ENCODE measurements at regions not wholly inside any gene's neighbourhood (a gene's known extent, or its start where the extent isn't known, plus 50 kb on each side); places are given as distances from the start of the nearest gene placed in this dataset.
"Not testable (repeated sequence)": the region's sequence is repeated elsewhere in the genome, so short reads cannot be mapped to it uniquely, and the experiment has no call there.

DNA sequence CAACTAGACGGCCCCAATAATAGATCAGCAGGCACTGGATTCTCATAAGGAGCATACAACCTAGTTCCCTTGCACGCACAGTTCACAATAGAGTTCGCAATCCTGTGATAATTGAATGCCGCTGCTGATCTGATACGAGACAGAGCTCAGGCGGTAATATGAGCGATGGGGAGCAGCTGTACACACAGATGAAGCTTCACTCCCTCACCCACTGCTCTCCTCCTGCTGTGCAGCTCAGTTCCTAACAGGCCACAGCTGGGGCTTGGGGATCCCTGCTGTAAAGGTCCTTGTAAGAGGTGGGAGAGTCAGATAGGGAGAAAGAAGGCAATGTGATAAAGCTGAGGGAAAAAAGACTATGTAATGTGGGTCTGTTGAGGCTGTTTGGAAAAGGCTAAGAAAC lies 577.5 kb downstream of the RBFOX1 start:
- TF ChIP-seq, protein P1, sequence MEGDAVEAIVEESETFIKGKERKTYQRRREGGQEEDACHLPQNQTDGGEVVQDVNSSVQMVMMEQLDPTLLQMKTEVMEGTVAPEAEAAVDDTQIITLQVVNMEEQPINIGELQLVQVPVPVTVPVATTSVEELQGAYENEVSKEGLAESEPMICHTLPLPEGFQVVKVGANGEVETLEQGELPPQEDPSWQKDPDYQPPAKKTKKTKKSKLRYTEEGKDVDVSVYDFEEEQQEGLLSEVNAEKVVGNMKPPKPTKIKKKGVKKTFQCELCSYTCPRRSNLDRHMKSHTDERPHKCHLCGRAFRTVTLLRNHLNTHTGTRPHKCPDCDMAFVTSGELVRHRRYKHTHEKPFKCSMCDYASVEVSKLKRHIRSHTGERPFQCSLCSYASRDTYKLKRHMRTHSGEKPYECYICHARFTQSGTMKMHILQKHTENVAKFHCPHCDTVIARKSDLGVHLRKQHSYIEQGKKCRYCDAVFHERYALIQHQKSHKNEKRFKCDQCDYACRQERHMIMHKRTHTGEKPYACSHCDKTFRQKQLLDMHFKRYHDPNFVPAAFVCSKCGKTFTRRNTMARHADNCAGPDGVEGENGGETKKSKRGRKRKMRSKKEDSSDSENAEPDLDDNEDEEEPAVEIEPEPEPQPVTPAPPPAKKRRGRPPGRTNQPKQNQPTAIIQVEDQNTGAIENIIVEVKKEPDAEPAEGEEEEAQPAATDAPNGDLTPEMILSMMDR (IDR thresholded peaks at IDR 0.05; ENCODE audit: extremely low read depth, insufficient read depth, missing control alignments), result no peak
- in situ Hi-C loops (cut with MboI; ENCODE audit: low pct_unique_long_range_greater_than_20kb, low sequenced_read_pairs, unreplicated experiment), result no loop called here

GRCh38 chr16:7888411-7888810 lies 555.8 kb downstream of the RBFOX1 start:
- no peak for DNase-seq (ENCODE audit: low spot score)
- in situ Hi-C loops (cut with MboI; ENCODE audit: low pct_unique_long_range_greater_than_20kb, low sequenced_read_pairs, unreplicated experiment), result no loop called here
- TF ChIP-seq, protein P1 (IDR thresholded peaks at IDR 0.05; ENCODE audit: extremely low read depth, insufficient read depth, missing control alignments), result no peak

More for the DNA sequence above, 577.5 kb downstream of the RBFOX1 start:
- no peak for DNase-seq (ENCODE audit: low spot score)

- TF ChIP-seq, protein P1 (IDR thresholded peaks at IDR 0.05; ENCODE audit: extremely low read depth, insufficient read depth, missing control alignments), result no peak
- in situ Hi-C loops (cut with MboI; ENCODE audit: low pct_unique_long_range_greater_than_20kb, low sequenced_read_pairs, unreplicated experiment), result no loop called here
Measured at GRCh38 chr16:7887316-7887715, 554.7 kb downstream of the RBFOX1 start.

DNA sequence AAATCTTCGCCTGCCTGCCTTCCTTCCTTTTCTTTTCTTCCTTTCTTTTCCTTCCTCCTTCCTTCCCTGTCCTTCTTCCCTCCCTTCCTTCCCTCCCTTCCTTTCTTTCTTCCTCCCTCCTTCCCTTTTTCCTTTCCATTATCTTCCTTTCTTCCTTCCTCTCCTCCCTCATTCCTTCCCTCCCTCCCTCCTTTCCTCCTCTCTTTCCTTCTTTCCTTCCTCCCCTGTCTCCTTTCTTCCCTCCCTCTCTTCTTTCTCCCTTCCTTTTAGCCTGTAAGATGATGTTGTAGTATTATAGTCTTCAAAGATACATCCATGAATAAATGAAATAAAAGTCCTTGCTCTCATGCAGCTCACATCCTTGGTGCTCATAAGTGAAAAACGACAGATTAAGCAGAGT lies 539.3 kb downstream of the RBFOX1 start:
- TF ChIP-seq, protein P1 (IDR thresholded peaks at IDR 0.05; ENCODE audit: extremely low read depth, insufficient read depth, missing control alignments), result no peak
- DNase-seq (ENCODE audit: low spot score), result no peak
- in situ Hi-C loops (cut with MboI; ENCODE audit: low pct_unique_long_range_greater_than_20kb, low sequenced_read_pairs, unreplicated experiment), result no loop called here

More at GRCh38 chr16:7887316-7887715, 554.7 kb downstream of the RBFOX1 start:
- no peak for DNase-seq (ENCODE audit: low spot score)

DNA sequence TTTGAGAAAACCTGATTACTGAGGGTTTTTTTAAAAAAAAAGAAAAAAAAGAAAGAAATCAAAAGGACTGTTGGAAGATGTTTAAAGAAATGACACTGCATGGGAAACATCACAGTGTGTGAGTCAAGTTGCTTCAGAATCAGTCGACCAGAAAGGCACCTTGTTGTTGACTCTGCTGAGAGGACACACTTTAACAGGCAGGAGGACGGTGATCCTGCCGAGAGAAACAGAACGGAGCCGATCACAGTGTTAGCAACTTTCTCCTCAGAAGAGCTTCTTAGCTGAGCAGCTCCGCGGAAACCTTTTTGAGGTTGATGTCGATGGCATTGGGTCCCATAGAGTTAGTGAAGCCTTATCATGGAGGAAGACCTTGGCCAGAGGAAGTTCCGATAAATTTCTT lies 538.7 kb downstream of the RBFOX1 start:
- no peak for DNase-seq (ENCODE audit: low spot score)
- TF ChIP-seq, protein P1 (IDR thresholded peaks at IDR 0.05; ENCODE audit: extremely low read depth, insufficient read depth, missing control alignments), result no peak
- in situ Hi-C loops (cut with MboI; ENCODE audit: low pct_unique_long_range_greater_than_20kb, low sequenced_read_pairs, unreplicated experiment), result no loop called here

- TF ChIP-seq, protein P1 (IDR thresholded peaks at IDR 0.05; ENCODE audit: extremely low read depth, insufficient read depth, missing control alignments), result no peak
- no peak for DNase-seq (ENCODE audit: low spot score)
- in situ Hi-C loops (cut with MboI; ENCODE audit: low pct_unique_long_range_greater_than_20kb, low sequenced_read_pairs, unreplicated experiment), result no loop called here
Measured at GRCh38 chr16:7867831-7868230, 535.2 kb downstream of the RBFOX1 start.

GRCh38 chr16:7866144-7866543 lies 533.5 kb downstream of the RBFOX1 start:
- in situ Hi-C loops (cut with MboI; ENCODE audit: low pct_unique_long_range_greater_than_20kb, low sequenced_read_pairs, unreplicated experiment), result no loop called here
- TF ChIP-seq, protein P1 (IDR thresholded peaks at IDR 0.05; ENCODE audit: extremely low read depth, insufficient read depth, missing control alignments), result no peak
- no peak for DNase-seq (ENCODE audit: low spot score)

DNA sequence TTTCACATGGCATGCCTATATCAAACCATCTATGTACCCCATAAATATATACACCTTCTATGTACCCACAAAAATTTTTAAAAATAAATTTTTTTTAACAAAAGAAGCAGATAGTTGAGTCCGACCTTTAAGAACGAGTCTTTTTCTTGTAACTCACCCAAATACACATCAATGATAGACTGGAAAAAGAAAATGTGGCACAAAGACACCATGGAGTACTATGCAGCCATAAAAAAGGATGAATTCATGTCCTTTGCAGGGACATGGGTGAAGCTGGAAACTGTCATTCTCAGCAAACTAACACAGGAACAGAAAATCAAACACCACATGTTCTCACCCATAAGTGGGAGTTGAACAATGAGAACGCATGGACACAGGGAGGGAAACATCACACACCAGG lies 532.7 kb downstream of the RBFOX1 start:
- in situ Hi-C loops (cut with MboI; ENCODE audit: low pct_unique_long_range_greater_than_20kb, low sequenced_read_pairs, unreplicated experiment), result not testable (repeated sequence)

More for the DNA sequence above, 532.7 kb downstream of the RBFOX1 start:
- DNase-seq (ENCODE audit: low spot score), result not testable (repeated sequence)

All from GM13977 (cell line).